Gastroesophageal sphincter (tissue), 3 donors: ENCODE measurements at regions not wholly inside any gene's neighbourhood (a gene's known extent, or its start where the extent isn't known, plus 50 kb on each side); places are given as distances from the start of the nearest gene placed in this dataset.

Source experiments
- EP300 ChIP-seq: sonication (generic); formaldehyde crosslinking; IDR thresholded peaks from one replicate; pipeline ENCODE4 v1.6.1; 2017; ENCODE audit warnings: antibody characterized with exemption, mild to moderate bottlenecking
- POLR2A ChIP-seq, 2 donors: fragments of 450-650 bp; IDR thresholded peaks; one replicate each; pipeline ENCODE4 v1.6.1; 2017; ENCODE audit warnings: antibody characterized with exemption in 2 of 2, mild to moderate bottlenecking in 2 of 2, moderate library complexity in 1 of 2
- POLR2AphosphoS5 ChIP-seq: sonication (generic); formaldehyde crosslinking; IDR thresholded peaks from one replicate; pipeline ENCODE4 v1.6.1; 2017; ENCODE audit warnings: antibody characterized with exemption
- TF ChIP-seq, protein P1 (sequence below), 4 experiments: fragments of 200-600 bp in 2 of 4; fragments of 450-650 bp in 2 of 4; sonication (generic) in 1 of 4; IDR thresholded peaks; one replicate each; pipeline ENCODE4 v1.5.1; 2017 to 2019; ENCODE audit warnings: antibody characterized with exemption in 4 of 4, mild to moderate bottlenecking in 2 of 4, moderate library complexity in 2 of 4

DNA sequence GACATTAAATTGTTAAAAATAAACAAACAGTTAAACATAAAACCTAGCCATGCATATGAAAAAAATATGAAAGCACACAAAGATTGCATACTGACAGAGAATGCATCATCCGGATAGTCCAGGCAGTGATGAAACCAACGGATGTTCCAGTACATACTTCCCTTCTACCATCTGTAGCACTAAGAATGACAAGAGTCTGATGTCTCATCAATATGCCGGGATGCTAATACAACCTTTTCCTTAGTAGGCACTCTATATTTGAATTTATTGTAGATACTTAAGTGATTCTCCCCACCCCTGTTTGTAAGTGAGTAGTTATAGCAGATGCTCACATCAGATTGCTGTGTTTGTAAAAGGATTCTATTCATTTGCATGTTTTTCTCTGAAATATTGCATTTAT, 571.2 kb upstream of the WWC1 start:
- TF ChIP-seq, protein P1, sequence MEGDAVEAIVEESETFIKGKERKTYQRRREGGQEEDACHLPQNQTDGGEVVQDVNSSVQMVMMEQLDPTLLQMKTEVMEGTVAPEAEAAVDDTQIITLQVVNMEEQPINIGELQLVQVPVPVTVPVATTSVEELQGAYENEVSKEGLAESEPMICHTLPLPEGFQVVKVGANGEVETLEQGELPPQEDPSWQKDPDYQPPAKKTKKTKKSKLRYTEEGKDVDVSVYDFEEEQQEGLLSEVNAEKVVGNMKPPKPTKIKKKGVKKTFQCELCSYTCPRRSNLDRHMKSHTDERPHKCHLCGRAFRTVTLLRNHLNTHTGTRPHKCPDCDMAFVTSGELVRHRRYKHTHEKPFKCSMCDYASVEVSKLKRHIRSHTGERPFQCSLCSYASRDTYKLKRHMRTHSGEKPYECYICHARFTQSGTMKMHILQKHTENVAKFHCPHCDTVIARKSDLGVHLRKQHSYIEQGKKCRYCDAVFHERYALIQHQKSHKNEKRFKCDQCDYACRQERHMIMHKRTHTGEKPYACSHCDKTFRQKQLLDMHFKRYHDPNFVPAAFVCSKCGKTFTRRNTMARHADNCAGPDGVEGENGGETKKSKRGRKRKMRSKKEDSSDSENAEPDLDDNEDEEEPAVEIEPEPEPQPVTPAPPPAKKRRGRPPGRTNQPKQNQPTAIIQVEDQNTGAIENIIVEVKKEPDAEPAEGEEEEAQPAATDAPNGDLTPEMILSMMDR (IDR thresholded peaks at IDR 0.05): no peak
- no peak for TF ChIP-seq POLR2AphosphoS5
- TF ChIP-seq EP300: no peak
- TF ChIP-seq POLR2A (IDR thresholded peaks at IDR 0.05): no peak
